GM23248 (cell line): ENCODE measurements at regions not wholly inside any gene's neighbourhood (a gene's known extent, or its start where the extent isn't known, plus 50 kb on each side); places are given as distances from the start of the nearest gene placed in this dataset.

ENCODE experiments used
- DNase-seq: peaks from one replicate; pipeline ENCODE4 v3.0.0-alpha.2; 2015
- H2AFZ ChIP-seq: fragments of 200-600 bp; sonication (generic); 2 replicates; pipeline ENCODE4 v1.6.1; 2016; ENCODE audit warnings: antibody characterized with exemption
- H3F3A ChIP-seq: fragments of 200-600 bp; sonication (generic); 2 replicates; pipeline ENCODE4 v1.6.1; 2016; ENCODE audit warnings: mild to moderate bottlenecking, antibody characterized with exemption, mixed run types; ENCODE audit not compliant: insufficient read depth
- H3K27ac ChIP-seq: fragments of 200-600 bp; sonication (generic); 2 replicates; pipeline ENCODE4 v1.5.1; 2016; ENCODE audit warnings: mild to moderate bottlenecking
- H3K27me3 ChIP-seq: fragments of 200-600 bp; sonication (generic); replicated peaks from 2 replicates; pipeline ENCODE4 v1.6.1; 2016; ENCODE audit warnings: mild to moderate bottlenecking; ENCODE audit not compliant: insufficient read depth
- H3K36me3 ChIP-seq: fragments of 200-600 bp; sonication (generic); 2 replicates; pipeline ENCODE4 v1.6.1; 2016; ENCODE audit warnings: low read depth, mild to moderate bottlenecking
- H3K4me1 ChIP-seq: fragments of 200-600 bp; sonication (generic); 2 replicates; pipeline ENCODE4 v1.6.1; 2016; ENCODE audit warnings: mild to moderate bottlenecking; ENCODE audit not compliant: insufficient read depth
- H3K4me2 ChIP-seq: fragments of 200-600 bp; sonication (generic); one replicate; pipeline ENCODE4 v1.6.1; 2016; ENCODE audit warnings: mild to moderate bottlenecking; ENCODE audit not compliant: unreplicated experiment
- H3K4me3 ChIP-seq: fragments of 200-600 bp; sonication (generic); 2 replicates; pipeline ENCODE4 v1.5.1; 2016; ENCODE audit warnings: mild to moderate bottlenecking
- H3K79me2 ChIP-seq: fragments of 200-600 bp; sonication (generic); 2 replicates; pipeline ENCODE4 v1.6.1; 2016; ENCODE audit warnings: mild to moderate bottlenecking; ENCODE audit not compliant: insufficient read depth
- H3K9ac ChIP-seq: fragments of 200-600 bp; sonication (generic); 2 replicates; pipeline ENCODE4 v1.6.1; 2016; ENCODE audit warnings: mild to moderate bottlenecking
- H3K9me2 ChIP-seq: fragments of 200-600 bp; sonication (generic); 2 replicates; pipeline ENCODE4 v1.6.1; 2016; ENCODE audit warnings: mixed run types, mild to moderate bottlenecking, moderate library complexity; ENCODE audit not compliant: insufficient read depth
- H3K9me3 ChIP-seq: fragments of 200-600 bp; sonication (generic); one replicate; pipeline ENCODE4 v1.6.1; 2017; ENCODE audit warnings: low read depth
- H4K20me1 ChIP-seq: fragments of 200-600 bp; sonication (generic); 2 replicates; pipeline ENCODE4 v1.6.0; 2016; ENCODE audit not compliant: insufficient read depth
- EZH2 ChIP-seq: fragments of 200-600 bp; sonication (generic); IDR thresholded peaks from 2 replicates; pipeline ENCODE4 v1.6.1; 2018; ENCODE audit warnings: antibody characterized with exemption, mild to moderate bottlenecking; ENCODE audit not compliant: insufficient read depth, poor library complexity, severe bottlenecking
- EZH2phosphoT487 ChIP-seq: fragments of 200-600 bp; sonication (generic); IDR thresholded peaks from 2 replicates; pipeline ENCODE4 v1.6.1; 2018; ENCODE audit warnings: antibody characterized with exemption, moderate library complexity, mild to moderate bottlenecking, low read depth; ENCODE audit not compliant: insufficient read depth
- WGBS, 2 experiments: methylation state at CpG; one replicate each; pipeline ENCODE4 v1.1.6; 2015 to 2017; ENCODE audit warnings: low lambda C conversion rate in 2 of 2, low coverage in 1 of 2; ENCODE audit errors: missing lambda C conversion rate in 2 of 2; 5-methylcytosine and 5-hydroxymethylcytosine counted together
- in situ Hi-C: fragments of 300-500 bp; cut with MboI; formaldehyde crosslinking; loops from 2 replicates; pipeline ENCODE4 v1.15.0; 2020

GRCh38 chr5:178808886-178809285 lies 50.9 kb upstream of the ZNF354B start:
- H3K9ac ChIP-seq: no peak overlapping the region
- in situ Hi-C loops: no loop called here
- H3K4me2 ChIP-seq: no peak overlapping the region
- TF ChIP-seq EZH2phosphoT487 (no peak), EZH2 (no peak)
- H4K20me1 ChIP-seq: no peaks in the 10 kb centered on the region
- H3K4me1 ChIP-seq: no peaks in the 10 kb centered on the region
- no peak for DNase-seq
- H3K79me2 ChIP-seq: no peaks in the 10 kb centered on the region
- H3K9me2 ChIP-seq: no peaks in the 10 kb centered on the region
- no peaks in the 10 kb centered on the region for H3F3A ChIP-seq
- H3K4me3 ChIP-seq: no peak overlapping the region
- H3K9me3 ChIP-seq: no peaks in the 10 kb centered on the region
- WGBS, 2 experiments: 19 to 23% methylated on average over 5 of the region's 5 CpGs
- H3K27ac ChIP-seq: no peak overlapping the region
- H3K36me3 ChIP-seq: no peaks in the 10 kb centered on the region
- no peak overlapping the region for H2AFZ ChIP-seq
- no peaks in the 10 kb centered on the region for H3K27me3 ChIP-seq

- no peaks in the 10 kb centered on the region for H4K20me1 ChIP-seq
- H3K4me1 ChIP-seq: no peaks in the 10 kb centered on the region
- no peak overlapping the region for H3K9ac ChIP-seq
- no peaks in the 10 kb centered on the region for H3K79me2 ChIP-seq
- no peaks in the 10 kb centered on the region for H3K9me2 ChIP-seq
- no peaks in the 10 kb centered on the region for H3F3A ChIP-seq
- H3K4me3 ChIP-seq: no peak overlapping the region
- H3K36me3 ChIP-seq: no peaks in the 10 kb centered on the region
- TF ChIP-seq EZH2phosphoT487 (no peak), EZH2 (no peak)
- H3K9me3 ChIP-seq: no peaks in the 10 kb centered on the region
- no peak for DNase-seq
- 11 to 21% methylated on average over 5 of the region's 5 CpGs for WGBS, 2 experiments
- in situ Hi-C loops: no loop called here
- no peak overlapping the region for H2AFZ ChIP-seq
- no peaks in the 10 kb centered on the region for H3K27me3 ChIP-seq
- H3K4me2 ChIP-seq: no peak overlapping the region
- H3K27ac ChIP-seq: no peak overlapping the region
These were observed 58.7 kb upstream of the ZNF354B start for GRCh38 chr5:178801021-178801420.

GRCh38 chr5:178797546-178798440 lies 62.0 kb upstream of the ZNF354B start:
- no peaks in the 10 kb centered on the region for H3K36me3 ChIP-seq
- no peak overlapping the region for H3K4me3 ChIP-seq
- no peak overlapping the region for H3K4me2 ChIP-seq
- no peak for DNase-seq
- no peaks in the 10 kb centered on the region for H3K27me3 ChIP-seq
- no peak for TF ChIP-seq EZH2
- TF ChIP-seq EZH2phosphoT487: no peak
- no peaks in the 10 kb centered on the region for H3K9me2 ChIP-seq
- no peak overlapping the region for H2AFZ ChIP-seq
- H3F3A ChIP-seq: no peaks in the 10 kb centered on the region
- no peak overlapping the region for H3K9ac ChIP-seq
- no peaks in the 10 kb centered on the region for H4K20me1 ChIP-seq
- in situ Hi-C loops: no loop called here
- no peaks in the 10 kb centered on the region for H3K9me3 ChIP-seq
- WGBS, 2 experiments: 42% methylated on average over 19 of the region's 19 CpGs
- no peak overlapping the region for H3K27ac ChIP-seq
- H3K79me2 ChIP-seq: no peaks in the 10 kb centered on the region
- H3K4me1 ChIP-seq: no peaks in the 10 kb centered on the region

GRCh38 chr5:178797101-178797521 lies 62.6 kb upstream of the ZNF354B start:
- Histone ChIP-seq H3K9me3 (no peaks in the 10 kb centered on the region), H3F3A (no peaks in the 10 kb centered on the region), H3K4me1 (no peaks in the 10 kb centered on the region), H3K27ac (no peak overlapping the region), H3K4me2 (no peak overlapping the region), H2AFZ (no peak overlapping the region), H3K9me2 (no peaks in the 10 kb centered on the region), H3K9ac (no peak overlapping the region), H3K27me3 (no peaks in the 10 kb centered on the region), H3K4me3 (no peak overlapping the region), H3K36me3 (no peaks in the 10 kb centered on the region), H4K20me1 (no peaks in the 10 kb centered on the region), H3K79me2 (no peaks in the 10 kb centered on the region)
- DNase-seq: no peak
- TF ChIP-seq EZH2phosphoT487 (no peak), EZH2 (no peak)
- WGBS, 2 experiments: 38 to 45% methylated on average over 12 of the region's 12 CpGs
- in situ Hi-C loops: no loop called here
